ENCODE measurements at regions not wholly inside any gene's neighbourhood (a gene's known extent, or its start where the extent isn't known, plus 50 kb on each side); places are given as distances from the start of the nearest gene placed in this dataset.

- Histone ChIP-seq H3K4me2 (ENCODE audit: low read depth, low read length) (no peak overlapping the region), H3K23ac (ENCODE audit: low read depth, low read length) (no peak overlapping the region), H3K79me1 (ENCODE audit: low read depth in 1 of 2, low read length in 2 of 2) (no peaks in the 10 kb centered on the region), H3K9ac (ENCODE audit: low read depth, low read length) (no peak overlapping the region), H2AK9ac (replicated peaks; ENCODE audit: low read depth, low read length, poor library complexity) (no peak overlapping the region), H3K4ac (ENCODE audit: low read depth, low read length) (no peak overlapping the region), H2BK20ac (ENCODE audit: low read depth, low read length) (no peak overlapping the region), H3K18ac (ENCODE audit: low read depth, low read length) (no peak overlapping the region), H2BK15ac (ENCODE audit: low read depth, low read length) (no peak overlapping the region), H2AFZ (replicated peaks; ENCODE audit: low read length, poor library complexity) (no peak overlapping the region), H3K4me1 (ENCODE audit: control insufficient read depth, insufficient read depth, low read length) (no peaks in the 10 kb centered on the region), H4K91ac (ENCODE audit: insufficient read depth, low read depth, low read length) (no peak overlapping the region), H4K5ac (ENCODE audit: low read depth, low read length) (no peak overlapping the region), H3K4me3 (ENCODE audit: insufficient read depth, low read depth, low read length) (no peak overlapping the region), H2BK120ac (ENCODE audit: low read depth, low read length) (no peak overlapping the region), H3K27me3 (ENCODE audit: control insufficient read depth, insufficient read depth, low read length) (no peaks in the 10 kb centered on the region), H3K14ac (replicated peaks; ENCODE audit: low read depth, low read length) (no peak overlapping the region), H2BK5ac (ENCODE audit: low read depth, low read length, poor library complexity, severe bottlenecking) (no peak overlapping the region), H3K56ac (ENCODE audit: extremely low read depth, insufficient read depth, low read length) (no peak overlapping the region), H3K9me3 (ENCODE audit: control insufficient read depth, insufficient read depth, low read length) (no peaks in the 10 kb centered on the region), H3K27ac (ENCODE audit: insufficient read depth, low read length) (no peak overlapping the region), H2AK5ac (ENCODE audit: low read depth, low read length) (no peak overlapping the region), H4K20me1 (ENCODE audit: insufficient read depth, low read length) (no peaks in the 10 kb centered on the region), H4K8ac (ENCODE audit: low read depth in 2 of 2, low read length in 2 of 2) (no peak overlapping the region), H3K9me1 (ENCODE audit: insufficient read depth, low read length) (no peaks in the 10 kb centered on the region), H3K36me3 (ENCODE audit: control insufficient read depth, insufficient read depth, low read length) (no peaks in the 10 kb centered on the region)
- dilution Hi-C loops (cut with HindIII; ENCODE audit: low sequenced_read_pairs, unreplicated experiment) (no loop called here), intact Hi-C loops (cut with micrococcal nuclease) (no loop called here), in situ Hi-C loops (cut with MboI; ENCODE audit: low sequenced_read_pairs) (no loop called here)
- CTCF ChIA-PET, result interaction anchor here (0.7 kb wide), 1 partner anchor 1239 kb away, joined by 3 read pairs; no protein-coding TSS in a partner anchor
- no peak for DNase-seq
- POLR2A ChIA-PET (ENCODE audit: unreplicated experiment), result no interaction called here
- no CpG with 5 or more reads among the region's 2 CpGs for WGBS, 2 experiments (ENCODE audit: extremely low coverage in 2 of 2, insufficient read length in 1 of 2)
- TF ChIP-seq RAD21 (IDR thresholded peaks at IDR 0.05; ENCODE audit: low read length) (no peak), MAFK (IDR thresholded peaks at IDR 0.05; ENCODE audit: low read depth, low read length) (peak; percentile 35; the same call in 1 of the 2 replicates), RFX5 (IDR thresholded peaks at IDR 0.05; ENCODE audit: low read depth, low read length) (no peak), NFE2L2 (IDR thresholded peaks at IDR 0.05; ENCODE audit: low read depth, low read length) (peak; percentile 89)
- no TSS peak for BruUV-seq (replicated peaks)
- ATAC-seq (ENCODE audit: low read depth), result no peak
Measured at GRCh38 chr4:23242962-23243361, 550.2 kb downstream of the GBA3 start.
